PFSK-1 (cell line): ENCODE measurements at regions not wholly inside any gene's neighbourhood (a gene's known extent, or its start where the extent isn't known, plus 50 kb on each side); places are given as distances from the start of the nearest gene placed in this dataset.

Experiments
- FOXP2 ChIP-seq: optimal IDR thresholded peaks from 2 replicates; pipeline ENCODE3; 2011; ENCODE audit warnings: borderline replicate concordance, control low read depth, inconsistent platforms; ENCODE audit not compliant: insufficient read depth; ENCODE audit errors: extremely low read length, extremely low read depth
- POLR2AphosphoS5 ChIP-seq: IDR thresholded peaks from 2 replicates; pipeline ENCODE4 v1.6.1; 2012; ENCODE audit warnings: low read depth, mild to moderate bottlenecking, control low read depth, low read length, moderate library complexity
- REST ChIP-seq, 2 experiments: IDR thresholded peaks; 2 replicates each; pipeline versions ENCODE4 v1.6.1 to v1.8.0; 2011 to 2012; ENCODE audit warnings: low read depth in 2 of 2, low read length in 2 of 2, control low read depth in 1 of 2, inconsistent platforms in 1 of 2, mild to moderate bottlenecking in 1 of 2, moderate library complexity in 1 of 2; ENCODE audit not compliant: insufficient read depth in 1 of 2
- SIN3A ChIP-seq: IDR thresholded peaks from 2 replicates; pipeline ENCODE4 v1.6.1; 2012; ENCODE audit warnings: mild to moderate bottlenecking, low read length, moderate library complexity, borderline replicate concordance; ENCODE audit not compliant: insufficient read depth
- TAF1 ChIP-seq: IDR thresholded peaks from 2 replicates; pipeline ENCODE4 v1.6.1; 2012; ENCODE audit warnings: low read length, control low read depth, borderline replicate concordance; ENCODE audit not compliant: insufficient read depth

- TF ChIP-seq POLR2AphosphoS5: no peak
- no peak for TF ChIP-seq FOXP2
- TF ChIP-seq SIN3A: no peak
- no peak for TF ChIP-seq REST (IDR thresholded peaks at IDR 0.05; ENCODE audit: insufficient read depth in 1 of 2, low read depth in 2 of 2, low read length in 2 of 2)
- no peak for TF ChIP-seq TAF1
These were observed 78.1 kb upstream of the MTPN start for GRCh38 chr7:136055266-136055665.

- TF ChIP-seq SIN3A (no peak), TAF1 (no peak), REST (IDR thresholded peaks at IDR 0.05; ENCODE audit: insufficient read depth in 1 of 2, low read depth in 2 of 2, low read length in 2 of 2) (no peak), POLR2AphosphoS5 (no peak), FOXP2 (no peak)
These were observed 76.7 kb upstream of the MTPN start for GRCh38 chr7:136053689-136054485.

- TF ChIP-seq REST (IDR thresholded peaks at IDR 0.05; ENCODE audit: insufficient read depth in 1 of 2, low read depth in 2 of 2, low read length in 2 of 2) (no peak), POLR2AphosphoS5 (no peak), SIN3A (no peak), FOXP2 (no peak), TAF1 (no peak)
These were observed 74.2 kb upstream of the MTPN start for GRCh38 chr7:136051203-136051928.

GRCh38 chr7:136050462-136050847, 73.3 kb upstream of the MTPN start:
- TF ChIP-seq FOXP2 (no peak), SIN3A (no peak), TAF1 (no peak), REST (IDR thresholded peaks at IDR 0.05; ENCODE audit: insufficient read depth in 1 of 2, low read depth in 2 of 2, low read length in 2 of 2) (no peak), POLR2AphosphoS5 (no peak)
